MM.1S (cell line): ENCODE measurements at regions not wholly inside any gene's neighbourhood (a gene's known extent, or its start where the extent isn't known, plus 50 kb on each side); places are given as distances from the start of the nearest gene placed in this dataset.

ENCODE experiments used
- DNase-seq: peaks from one replicate; pipeline ENCODE4 v3.0.0-alpha.2; 2015
- H2AFZ ChIP-seq: fragments of 300-600 bp; sonication (generic); 2 replicates; pipeline ENCODE4 v1.6.0; 2016; ENCODE audit warnings: antibody characterized with exemption, low read length
- H3F3A ChIP-seq: fragments of 300-600 bp; sonication (generic); 2 replicates; pipeline ENCODE4 v1.6.1; 2016; ENCODE audit warnings: mild to moderate bottlenecking, antibody characterized with exemption, low read length, moderate library complexity, mixed read lengths; ENCODE audit not compliant: insufficient read depth
- H3K27ac ChIP-seq: fragments of 300-600 bp; sonication (generic); 2 replicates; pipeline ENCODE4 v1.5.1; 2016; ENCODE audit warnings: mild to moderate bottlenecking, low read length
- H3K27me3 ChIP-seq: fragments of 300-600 bp; sonication (generic); replicated peaks from 2 replicates; pipeline ENCODE4 v1.6.0; 2016; ENCODE audit warnings: low read length; ENCODE audit not compliant: insufficient read depth
- H3K36me3 ChIP-seq: fragments of 300-600 bp; sonication (generic); replicated peaks from 2 replicates; pipeline ENCODE4 v1.6.1; 2016; ENCODE audit warnings: mild to moderate bottlenecking, low read length, mixed read lengths; ENCODE audit not compliant: insufficient read depth
- H3K4me1 ChIP-seq: fragments of 300-600 bp; sonication (generic); 2 replicates; pipeline ENCODE4 v1.6.1; 2016; ENCODE audit warnings: low read length, mixed read lengths
- H3K4me2 ChIP-seq: fragments of 300-600 bp; sonication (generic); 2 replicates; pipeline ENCODE4 v1.6.0; 2016; ENCODE audit warnings: low read depth, low read length
- H3K4me3 ChIP-seq: fragments of 300-600 bp; sonication (generic); 2 replicates; pipeline ENCODE4 v1.5.1; 2016; ENCODE audit warnings: low read length, mixed read lengths
- H3K79me2 ChIP-seq: fragments of 300-600 bp; sonication (generic); 2 replicates; pipeline ENCODE4 v1.6.1; 2016; ENCODE audit warnings: mixed run types, low read length, mixed read lengths
- H3K9ac ChIP-seq: fragments of 300-600 bp; sonication (generic); 2 replicates; pipeline ENCODE4 v1.6.1; 2016; ENCODE audit warnings: low read length, mixed read lengths
- H3K9me2 ChIP-seq: fragments of 300-600 bp; sonication (generic); replicated peaks from 2 replicates; pipeline ENCODE4 v1.6.1; 2016; ENCODE audit warnings: mild to moderate bottlenecking, low read length, mixed read lengths; ENCODE audit not compliant: insufficient read depth
- H3K9me3 ChIP-seq: fragments of 300-600 bp; sonication (generic); replicated peaks from 2 replicates; pipeline ENCODE4 v1.6.1; 2016; ENCODE audit warnings: mild to moderate bottlenecking, low read length, mixed read lengths; ENCODE audit not compliant: insufficient read depth
- H4K20me1 ChIP-seq: fragments of 300-600 bp; sonication (generic); 2 replicates; pipeline ENCODE4 v1.6.1; 2016; ENCODE audit warnings: mild to moderate bottlenecking, low read length, moderate library complexity, mixed read lengths; ENCODE audit not compliant: insufficient read depth
- EZH2 ChIP-seq: fragments of 300-600 bp; sonication (generic); optimal IDR thresholded peaks from 2 replicates; pipeline ENCODE3; 2017; ENCODE audit warnings: low read depth, mild to moderate bottlenecking, antibody characterized with exemption, low read length, mixed read lengths
- EZH2phosphoT487 ChIP-seq: fragments of 300-600 bp; sonication (generic); IDR thresholded peaks from 2 replicates; pipeline ENCODE4 v1.6.1; 2018; ENCODE audit warnings: antibody characterized with exemption, low read length
- TF ChIP-seq, protein P1 (sequence below): fragments of 300-600 bp; sonication (generic); IDR thresholded peaks from 2 replicates; pipeline ENCODE4 v1.5.1; 2016; ENCODE audit warnings: antibody characterized with exemption, low read length, mixed read lengths

GRCh38 chr6:169854813-169855212, 103.4 kb downstream of the ERMARD start:
- Histone ChIP-seq H4K20me1 (no peaks in the 10 kb centered on the region), H3K9me2 (no peaks in the 10 kb centered on the region), H3K27me3 (no peaks in the 10 kb centered on the region), H2AFZ (no peak overlapping the region), H3F3A (no peaks in the 10 kb centered on the region), H3K79me2 (no peaks in the 10 kb centered on the region), H3K4me1 (no peaks in the 10 kb centered on the region), H3K9me3 (no peaks in the 10 kb centered on the region), H3K4me3 (no peak overlapping the region), H3K9ac (no peak overlapping the region), H3K4me2 (no peak overlapping the region), H3K36me3 (no peaks in the 10 kb centered on the region), H3K27ac (no peak overlapping the region)
- TF ChIP-seq, protein P1, sequence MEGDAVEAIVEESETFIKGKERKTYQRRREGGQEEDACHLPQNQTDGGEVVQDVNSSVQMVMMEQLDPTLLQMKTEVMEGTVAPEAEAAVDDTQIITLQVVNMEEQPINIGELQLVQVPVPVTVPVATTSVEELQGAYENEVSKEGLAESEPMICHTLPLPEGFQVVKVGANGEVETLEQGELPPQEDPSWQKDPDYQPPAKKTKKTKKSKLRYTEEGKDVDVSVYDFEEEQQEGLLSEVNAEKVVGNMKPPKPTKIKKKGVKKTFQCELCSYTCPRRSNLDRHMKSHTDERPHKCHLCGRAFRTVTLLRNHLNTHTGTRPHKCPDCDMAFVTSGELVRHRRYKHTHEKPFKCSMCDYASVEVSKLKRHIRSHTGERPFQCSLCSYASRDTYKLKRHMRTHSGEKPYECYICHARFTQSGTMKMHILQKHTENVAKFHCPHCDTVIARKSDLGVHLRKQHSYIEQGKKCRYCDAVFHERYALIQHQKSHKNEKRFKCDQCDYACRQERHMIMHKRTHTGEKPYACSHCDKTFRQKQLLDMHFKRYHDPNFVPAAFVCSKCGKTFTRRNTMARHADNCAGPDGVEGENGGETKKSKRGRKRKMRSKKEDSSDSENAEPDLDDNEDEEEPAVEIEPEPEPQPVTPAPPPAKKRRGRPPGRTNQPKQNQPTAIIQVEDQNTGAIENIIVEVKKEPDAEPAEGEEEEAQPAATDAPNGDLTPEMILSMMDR = no peak
- TF ChIP-seq EZH2phosphoT487 (no peak), EZH2 (no peak)
- DNase-seq = no peak

DNA sequence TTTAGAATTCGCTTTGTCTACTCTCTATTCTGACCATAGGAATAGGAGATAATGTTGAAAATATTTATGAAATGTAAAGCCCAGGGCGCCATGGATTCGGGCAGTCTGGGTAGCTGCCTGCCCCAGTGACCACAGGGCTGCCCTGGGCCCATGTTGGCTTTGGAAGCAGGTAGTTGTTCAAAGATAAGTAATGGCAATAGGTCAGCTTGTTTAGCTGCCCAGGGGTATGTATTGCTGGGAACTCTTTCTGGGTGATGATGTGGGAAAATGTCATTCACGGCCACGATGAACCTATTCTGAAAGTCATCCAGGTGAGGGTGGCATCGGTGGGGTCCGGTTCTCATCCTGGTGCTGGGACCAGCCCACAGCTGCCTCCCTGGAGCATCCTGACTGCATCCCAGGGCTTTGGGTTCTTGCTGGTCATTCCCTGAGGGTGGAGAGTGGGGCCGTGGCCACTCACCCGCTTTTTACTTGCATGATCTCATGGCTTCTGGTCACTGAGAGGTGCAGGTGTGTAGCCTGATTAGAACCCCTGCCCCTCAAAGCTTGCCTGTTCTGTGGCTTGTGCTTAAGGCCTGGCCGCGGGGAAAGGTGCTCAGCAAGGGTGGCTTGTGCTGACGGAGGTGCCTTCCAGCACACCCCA, 102.8 kb downstream of the ERMARD start:
- Histone ChIP-seq H3K27me3 (no peaks in the 10 kb centered on the region), H3K9ac (no peak overlapping the region), H3K36me3 (no peaks in the 10 kb centered on the region), H3K79me2 (no peaks in the 10 kb centered on the region), H2AFZ (no peak overlapping the region), H3K4me3 (no peak overlapping the region), H4K20me1 (no peaks in the 10 kb centered on the region), H3K4me2 (no peak overlapping the region), H3K9me3 (no peaks in the 10 kb centered on the region), H3K9me2 (no peaks in the 10 kb centered on the region), H3K27ac (no peak overlapping the region), H3K4me1 (no peaks in the 10 kb centered on the region), H3F3A (no peaks in the 10 kb centered on the region)
- DNase-seq = no peak
- TF ChIP-seq EZH2 = no peak
- TF ChIP-seq EZH2phosphoT487 = no peak

DNA sequence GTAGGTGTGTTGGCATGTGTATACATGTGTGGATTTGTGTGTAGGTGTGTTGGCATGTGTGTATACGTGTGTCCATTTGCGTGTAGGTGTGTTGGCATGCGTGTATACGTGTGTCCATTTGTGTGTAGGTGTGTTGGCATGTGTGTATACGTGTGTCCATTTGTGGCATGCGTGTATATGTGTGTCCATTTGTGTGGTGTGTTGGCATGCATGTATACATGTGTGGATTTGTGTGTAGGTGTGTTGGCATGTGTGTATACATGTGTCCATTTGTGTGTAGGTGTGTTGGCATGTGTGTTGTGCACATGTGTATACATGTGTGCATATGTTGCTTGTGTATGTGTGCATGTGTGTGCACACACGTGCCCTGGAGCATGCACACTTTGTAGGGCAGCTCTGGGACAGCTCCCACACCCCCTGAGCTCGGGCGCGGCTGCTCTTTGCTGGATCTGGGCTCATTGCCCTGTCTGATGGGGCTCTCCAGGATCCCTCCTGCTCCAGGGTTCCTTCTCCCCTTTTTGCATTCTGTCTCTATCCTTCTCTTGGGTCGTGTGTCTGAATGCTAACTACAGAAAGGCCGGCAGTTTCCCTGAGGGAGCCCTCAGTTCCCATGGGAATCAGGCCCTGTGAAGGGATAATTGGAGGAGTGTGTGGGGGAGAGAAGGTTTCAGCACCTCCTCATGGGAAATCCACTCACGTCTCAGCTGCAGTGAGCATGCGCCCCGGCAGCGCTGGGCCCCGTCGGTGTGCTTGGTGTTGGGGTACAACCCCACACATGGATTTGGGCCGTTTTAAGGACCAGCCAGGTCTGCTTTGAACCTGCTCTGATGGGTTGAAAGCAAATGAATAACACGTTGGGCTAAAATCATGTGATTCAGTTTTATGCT, 102.0 kb downstream of the ERMARD start:
- Histone ChIP-seq H3K9me2 (no peaks in the 10 kb centered on the region), H3K4me1 (no peaks in the 10 kb centered on the region), H3K27ac (no peak overlapping the region), H3K9ac (no peak overlapping the region), H2AFZ (no peak overlapping the region), H3F3A (no peaks in the 10 kb centered on the region), H3K9me3 (no peaks in the 10 kb centered on the region), H3K79me2 (no peaks in the 10 kb centered on the region), H3K4me3 (no peak overlapping the region), H3K36me3 (no peaks in the 10 kb centered on the region), H4K20me1 (no peaks in the 10 kb centered on the region), H3K27me3 (no peaks in the 10 kb centered on the region), H3K4me2 (no peak overlapping the region)
- DNase-seq = no peak
- TF ChIP-seq EZH2phosphoT487 = no peak
- TF ChIP-seq, protein P1 = no peak
- TF ChIP-seq EZH2 = no peak
